Right atrium auricular region (tissue), 2 donors: ENCODE measurements at regions not wholly inside any gene's neighbourhood (a gene's known extent, or its start where the extent isn't known, plus 50 kb on each side); places are given as distances from the start of the nearest gene placed in this dataset.

ENCODE experiments used
- DNase-seq: peaks from one replicate; pipeline ENCODE4 v3.0.0-alpha.2; 2019; ENCODE audit warnings: low spot score
- H3K27ac ChIP-seq, 2 donors: fragments of 200-600 bp; sonication (generic); 1 replicate in 1 of 2; 2 replicates in 1 of 2; pipeline ENCODE4 v1.5.1; 2016 to 2019
- H3K27me3 ChIP-seq, 2 donors: fragments of 200-600 bp; sonication (generic); one replicate each; pipeline versions ENCODE4 v1.5.1 to v1.6.0; 2017 to 2019
- H3K36me3 ChIP-seq: fragments of 200-600 bp; sonication (generic); one replicate; pipeline ENCODE4 v1.5.1; 2016
- H3K4me1 ChIP-seq, 2 donors: fragments of 200-600 bp; sonication (generic); one replicate each; pipeline versions ENCODE4 v1.5.1 to v1.6.0; 2017 to 2019
- H3K4me3 ChIP-seq, 2 donors: fragments of 200-600 bp; sonication (generic); 1 replicate in 1 of 2; 2 replicates in 1 of 2; pipeline ENCODE4 v1.5.1; 2017 to 2019; ENCODE audit warnings: mild to moderate bottlenecking in 1 of 2, moderate library complexity in 1 of 2
- H3K9me3 ChIP-seq, 2 donors: fragments of 200-600 bp; sonication (generic); one replicate each; pipeline ENCODE4 v1.5.1; 2019
- CTCF ChIP-seq, 2 donors: fragments of 200-600 bp; sonication (generic); IDR thresholded peaks; one replicate each; pipeline ENCODE4 v1.5.1; 2019; ENCODE audit warnings: antibody characterized with exemption in 2 of 2

- Histone ChIP-seq H3K36me3 (no peaks in the 10 kb centered on the region), H3K9me3 (no peaks in the 10 kb centered on the region), H3K4me3 (no peak overlapping the region), H3K4me1 (no peaks in the 10 kb centered on the region), H3K27me3 (no peaks in the 10 kb centered on the region), H3K27ac (no peak overlapping the region)
- DNase-seq, result no peak
- no peak for TF ChIP-seq CTCF (IDR thresholded peaks at IDR 0.05)
These were observed 80.4 kb upstream of the MGMT start for GRCh38 chr10:129386415-129387257.

- DNase-seq, result no peak
- H3K27me3 ChIP-seq, result no peaks in the 10 kb centered on the region
- no peaks in the 10 kb centered on the region for H3K4me1 ChIP-seq
- TF ChIP-seq CTCF (IDR thresholded peaks at IDR 0.05), result no peak
- no peak overlapping the region for H3K4me3 ChIP-seq
- H3K9me3 ChIP-seq, result no peaks in the 10 kb centered on the region
- H3K36me3 ChIP-seq, result no peaks in the 10 kb centered on the region
- no peak overlapping the region for H3K27ac ChIP-seq
These were observed 79.8 kb upstream of the MGMT start for GRCh38 chr10:129387258-129387525.

GRCh38 chr10:129388435-129388834 lies 78.6 kb upstream of the MGMT start:
- no peaks in the 10 kb centered on the region for H3K9me3 ChIP-seq
- no peak overlapping the region for H3K27ac ChIP-seq
- no peak for TF ChIP-seq CTCF (IDR thresholded peaks at IDR 0.05)
- H3K4me1 ChIP-seq, result no peaks in the 10 kb centered on the region
- no peaks in the 10 kb centered on the region for H3K36me3 ChIP-seq
- DNase-seq, result no peak
- H3K4me3 ChIP-seq, result no peak overlapping the region
- no peaks in the 10 kb centered on the region for H3K27me3 ChIP-seq

GRCh38 chr10:129389194-129389593 lies 77.8 kb upstream of the MGMT start:
- no peak for DNase-seq
- TF ChIP-seq CTCF (IDR thresholded peaks at IDR 0.05), result no peak
- Histone ChIP-seq H3K4me1 (no peaks in the 10 kb centered on the region), H3K36me3 (no peaks in the 10 kb centered on the region), H3K27ac (no peak overlapping the region), H3K9me3 (no peaks in the 10 kb centered on the region), H3K4me3 (no peak overlapping the region), H3K27me3 (no peaks in the 10 kb centered on the region)

- H3K27ac ChIP-seq, result no peak overlapping the region
- H3K27me3 ChIP-seq, result no peaks in the 10 kb centered on the region
- no peak for DNase-seq
- no peak overlapping the region for H3K4me3 ChIP-seq
- no peak for TF ChIP-seq CTCF (IDR thresholded peaks at IDR 0.05)
- H3K9me3 ChIP-seq, result no peaks in the 10 kb centered on the region
- H3K4me1 ChIP-seq, result no peaks in the 10 kb centered on the region
- no peaks in the 10 kb centered on the region for H3K36me3 ChIP-seq
These were observed 76.9 kb upstream of the MGMT start for GRCh38 chr10:129390147-129390546.

- H3K4me1 ChIP-seq, result no peaks in the 10 kb centered on the region
- no peaks in the 10 kb centered on the region for H3K9me3 ChIP-seq
- DNase-seq, result no peak
These were observed 76.3 kb upstream of the MGMT start for GRCh38 chr10:129390726-129391125.

More at GRCh38 chr10:129390726-129391125, 76.3 kb upstream of the MGMT start:
- TF ChIP-seq CTCF (IDR thresholded peaks at IDR 0.05), result no peak
- Histone ChIP-seq H3K36me3 (no peaks in the 10 kb centered on the region), H3K4me3 (no peak overlapping the region), H3K27me3 (no peaks in the 10 kb centered on the region), H3K27ac (no peak overlapping the region)
